OCI-M1 (cell line): ENCODE measurements at regions not wholly inside any gene's neighbourhood (a gene's known extent, or its start where the extent isn't known, plus 50 kb on each side); places are given as distances from the start of the nearest gene placed in this dataset.

Experiments
- DNase-seq: peaks from one replicate; lab custom pipeline; 2025; lab: John Stamatoyannopoulos, UW

DNA sequence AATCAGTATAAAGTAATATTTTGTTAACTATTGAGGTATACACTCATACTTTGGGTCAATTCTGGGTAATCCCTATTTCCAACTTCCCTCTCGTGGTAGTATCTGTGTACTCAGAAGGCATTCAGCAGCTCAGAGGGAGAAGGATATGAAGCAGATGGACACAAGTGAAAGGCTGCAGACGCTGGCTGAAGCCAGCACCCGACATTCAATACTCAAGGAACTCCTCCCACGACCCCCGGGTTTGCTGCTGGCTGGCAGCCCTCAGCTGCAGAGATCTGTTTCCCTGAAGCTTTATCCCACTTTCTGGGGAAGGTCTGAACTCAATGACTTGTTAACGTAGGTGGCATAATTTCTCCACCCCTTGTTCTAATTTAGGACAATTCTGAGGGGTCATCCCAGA, 847.3 kb upstream of the SOX11 start:
- DNase-seq: no peak

DNA sequence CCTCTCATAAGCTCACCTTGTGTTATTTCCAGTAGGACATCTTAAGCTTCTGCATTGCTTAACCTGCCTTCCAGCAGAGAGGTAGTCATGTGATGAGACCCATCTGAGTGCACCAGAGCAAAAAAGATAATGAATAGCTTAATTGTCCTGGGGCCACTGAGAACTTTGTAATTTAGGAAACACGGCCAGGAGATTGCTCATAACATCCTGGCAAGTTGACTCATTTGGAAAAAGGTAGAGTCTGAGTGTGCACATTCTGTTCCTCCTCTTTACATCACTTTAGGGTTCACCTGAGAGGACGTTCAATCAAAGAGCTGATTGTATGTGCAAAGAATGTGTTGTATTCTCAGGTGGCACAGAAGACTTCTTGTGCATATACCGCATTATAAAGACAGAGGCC, 830.2 kb upstream of the SOX11 start:
- DNase-seq: no peak

DNA sequence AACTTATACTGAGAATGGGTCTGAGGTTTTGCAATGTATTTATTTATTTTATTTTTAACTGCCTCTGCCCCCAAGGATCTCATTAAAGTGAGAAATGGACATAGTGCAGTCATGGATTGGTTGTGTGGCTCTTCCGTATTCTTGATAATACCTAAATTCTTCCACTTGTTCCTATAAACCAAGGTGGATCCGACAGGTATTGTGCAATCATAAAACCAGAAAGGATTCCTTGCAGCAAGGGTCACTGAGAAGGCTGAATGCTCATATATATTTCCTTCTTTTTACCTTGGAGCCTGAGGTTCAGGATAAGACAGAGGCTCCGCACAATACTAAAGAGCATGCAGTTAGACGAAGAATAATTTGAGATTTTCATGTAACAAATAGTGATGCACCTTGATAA, 826.0 kb upstream of the SOX11 start:
- DNase-seq: no peak

DNA sequence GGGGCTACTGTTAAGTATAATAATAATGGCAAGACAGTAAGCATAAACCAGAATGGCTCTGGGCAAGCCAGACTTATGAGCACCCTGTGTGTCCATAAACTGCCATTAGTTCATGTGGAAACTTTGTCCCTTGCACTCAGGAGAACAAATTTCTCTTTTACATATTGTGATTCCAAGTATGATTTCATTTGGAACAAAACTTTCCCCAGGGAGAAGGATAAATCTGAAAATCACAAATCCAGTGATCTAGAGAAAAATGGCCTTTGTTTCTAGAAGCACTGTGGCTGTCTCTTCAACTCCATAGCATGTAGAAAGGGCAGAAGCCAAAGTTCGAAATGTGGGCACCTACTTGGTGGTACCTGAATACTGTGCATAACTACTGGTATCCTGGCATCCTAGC, 823.7 kb upstream of the SOX11 start:
- no peak for DNase-seq

DNA sequence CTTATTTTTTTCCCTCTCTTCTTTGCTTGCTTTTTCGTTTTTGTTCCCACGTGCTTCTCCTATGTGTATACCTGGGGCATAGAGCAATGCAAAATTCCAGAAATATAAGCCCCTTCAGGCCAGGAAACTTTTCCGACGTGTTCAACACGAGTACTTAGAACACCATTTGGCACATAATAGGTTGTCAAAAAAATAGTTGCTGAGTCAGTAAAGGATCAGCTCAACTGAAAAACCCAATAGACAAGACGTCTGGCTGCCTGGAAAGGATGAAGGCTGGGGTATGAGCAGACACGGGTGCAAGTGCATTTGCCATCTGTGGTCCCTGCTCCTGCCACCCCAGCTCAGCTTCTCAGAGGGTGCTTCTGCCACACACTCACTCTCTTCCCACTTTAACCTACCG, 823.0 kb upstream of the SOX11 start:
- DNase-seq: no peak

DNA sequence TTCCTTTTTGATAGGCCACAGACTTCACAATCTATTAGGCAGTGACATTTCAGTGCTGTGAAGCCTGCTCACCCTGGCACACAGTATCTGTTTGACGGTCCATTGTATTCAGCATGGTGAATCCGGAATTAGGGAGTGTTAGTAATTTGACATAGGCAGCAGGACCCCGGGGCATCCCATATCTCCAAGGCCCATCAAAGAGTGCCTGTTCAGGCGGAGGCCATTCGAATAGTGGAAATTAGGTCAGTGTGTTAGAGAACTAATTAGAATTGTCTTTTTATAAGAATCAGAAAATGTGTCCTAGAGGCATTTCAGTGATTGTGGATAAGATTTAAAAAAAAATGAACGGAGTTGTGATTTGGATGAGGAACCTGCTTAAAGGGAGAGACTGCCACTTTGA, 818.8 kb upstream of the SOX11 start:
- DNase-seq: no peak

DNA sequence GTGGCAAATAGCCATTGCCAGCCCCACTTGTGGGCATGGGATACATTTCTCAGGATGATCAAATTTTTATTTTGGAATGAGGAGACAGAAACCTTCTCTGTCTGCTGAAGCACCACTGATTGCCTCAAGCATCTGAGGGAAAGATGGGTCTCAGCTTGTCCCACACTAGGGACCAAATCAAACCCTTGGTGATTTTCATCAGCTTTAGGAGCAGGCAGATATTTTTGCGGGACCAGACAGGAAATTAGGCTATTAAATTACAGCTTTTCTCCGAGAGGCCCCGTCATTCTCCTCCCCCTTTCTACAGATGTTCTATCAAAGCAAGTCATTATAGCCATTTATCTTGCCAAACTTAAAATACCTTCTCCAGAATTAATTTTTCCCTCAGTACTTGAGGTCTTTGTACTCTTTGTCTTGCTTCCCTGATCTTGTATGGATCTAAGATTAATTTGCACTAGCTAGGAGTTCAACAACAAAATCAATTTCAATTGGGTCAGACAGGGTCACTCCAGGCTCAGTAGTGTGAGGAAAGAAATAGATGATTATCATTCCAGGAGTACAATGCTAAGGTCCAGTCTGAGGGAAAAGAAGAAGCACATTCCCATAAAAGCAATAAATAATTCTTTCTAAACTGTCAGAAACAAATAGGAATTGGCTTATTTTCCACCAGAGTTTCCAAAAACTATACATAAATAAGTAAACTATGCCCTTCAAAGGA, 818.1 kb upstream of the SOX11 start:
- DNase-seq: no peak

DNA sequence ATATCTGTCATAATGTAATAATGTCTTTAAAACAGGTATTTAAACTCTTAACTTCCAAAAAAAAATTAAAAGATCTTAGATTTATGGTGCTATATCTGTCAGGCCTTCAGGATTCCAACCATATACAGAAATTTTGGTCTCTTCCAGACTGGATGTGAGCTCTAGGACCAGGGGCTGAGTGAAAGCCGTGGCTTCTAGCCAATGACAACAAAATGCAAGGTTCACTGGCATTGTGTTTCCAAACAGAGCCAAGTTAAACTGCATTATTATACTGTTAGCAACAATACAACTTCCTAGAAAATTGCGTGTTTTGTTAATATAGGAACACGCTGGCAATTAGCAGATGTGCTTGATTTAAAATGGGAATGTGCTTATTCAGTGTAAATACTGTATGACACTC, 809.8 kb upstream of the SOX11 start:
- no peak for DNase-seq

DNA sequence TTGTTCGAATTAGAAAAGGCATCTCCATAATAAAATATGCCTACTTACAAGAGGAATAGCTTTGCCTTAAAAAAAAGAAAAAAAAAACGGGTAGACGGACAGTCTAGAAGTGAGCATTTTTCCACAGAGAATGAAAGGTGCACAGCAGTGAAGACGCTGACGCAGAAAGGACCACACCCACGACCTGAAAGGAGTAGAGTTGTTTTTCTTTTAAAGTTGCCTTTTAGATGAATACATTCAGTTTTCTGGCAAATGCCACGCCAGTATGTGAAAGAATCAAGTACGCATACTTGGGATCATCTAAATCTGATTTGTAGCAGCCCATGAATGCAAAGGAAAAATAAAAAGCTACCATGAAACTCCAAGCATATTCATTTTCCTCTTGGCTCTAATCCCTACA, 809.2 kb upstream of the SOX11 start:
- no peak for DNase-seq

DNA sequence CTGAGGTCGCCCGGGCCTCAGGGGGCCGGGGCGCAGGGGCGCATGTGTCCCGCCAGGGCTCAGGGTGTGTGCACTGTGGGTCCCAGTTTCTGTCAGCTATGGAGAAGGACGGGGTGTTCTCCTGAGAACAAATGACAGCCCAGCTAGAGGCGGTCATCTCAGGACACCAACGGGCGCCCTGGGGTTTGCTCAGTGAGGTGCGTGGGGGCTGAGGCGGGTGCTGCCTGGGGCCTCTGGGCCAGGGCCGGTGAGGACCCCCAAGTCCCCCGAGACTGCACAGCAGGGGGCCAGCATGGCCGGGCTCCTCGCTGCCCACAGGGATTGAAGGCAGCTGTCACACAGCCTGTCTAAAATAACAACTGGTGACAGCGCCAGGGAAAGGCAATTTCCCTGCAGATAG, 808.8 kb upstream of the SOX11 start:
- DNase-seq: no peak

DNA sequence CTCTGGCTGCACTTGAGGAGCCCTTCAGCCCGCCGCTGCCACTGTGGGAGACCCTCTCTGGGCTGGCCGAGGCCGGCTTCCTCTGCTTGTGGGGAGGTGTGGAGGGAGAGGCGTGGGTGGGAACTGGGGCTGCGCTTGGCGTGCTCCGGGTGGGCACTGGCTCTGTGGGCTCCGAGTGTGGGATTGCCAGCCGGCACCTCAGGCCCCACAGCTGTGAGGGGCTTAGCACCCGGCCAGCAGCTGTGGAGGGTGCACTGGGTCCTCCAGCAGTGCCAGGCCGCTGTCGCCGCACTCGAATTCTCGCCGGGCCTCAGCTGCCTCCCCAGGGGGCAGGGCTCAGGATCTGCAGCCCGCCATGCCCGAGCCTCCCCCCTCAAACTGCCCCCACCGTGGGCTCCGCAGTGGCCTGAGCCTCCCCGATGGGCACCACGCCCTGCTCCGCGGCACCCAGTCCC, 808.0 kb upstream of the SOX11 start:
- no peak for DNase-seq

DNA sequence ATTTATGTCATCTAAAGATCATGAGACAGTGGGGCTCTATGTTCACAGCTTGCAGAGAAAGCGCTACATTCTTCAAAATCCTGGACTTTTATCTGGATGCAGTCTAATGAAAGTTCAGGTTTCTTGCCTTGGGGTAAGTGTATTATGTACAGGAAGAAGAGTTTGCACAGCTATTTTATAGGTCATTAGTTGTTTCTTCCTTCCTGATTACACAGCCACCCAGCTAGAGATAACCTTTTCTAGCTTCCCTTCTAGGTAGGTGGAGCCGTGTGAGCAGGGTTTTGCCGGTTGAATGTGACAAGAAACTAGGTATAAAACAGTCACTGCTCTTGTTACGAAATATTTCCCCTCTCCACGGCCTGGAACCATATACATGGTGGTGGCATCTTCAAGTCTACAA, 800.8 kb upstream of the SOX11 start:
- no peak for DNase-seq

DNA sequence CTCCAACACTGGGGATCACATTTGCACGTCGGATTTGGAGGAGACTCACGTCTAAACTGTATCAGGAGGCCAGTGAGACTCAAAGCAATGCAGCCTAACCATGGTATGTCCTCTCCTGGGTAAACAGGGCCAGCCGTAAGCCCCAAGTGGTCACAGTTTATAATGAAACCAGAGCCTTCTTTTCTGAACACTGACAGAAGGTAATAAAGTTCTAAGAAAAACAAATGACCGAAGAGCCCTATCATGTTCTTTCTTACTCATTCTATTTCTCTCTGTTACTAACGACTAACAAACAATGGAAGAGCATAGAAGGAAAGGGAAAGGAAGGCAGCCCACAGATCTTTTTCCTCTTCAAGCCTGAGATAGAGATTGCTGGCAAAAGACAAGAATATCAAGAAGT, 796.8 kb upstream of the SOX11 start:
- DNase-seq: no peak

DNA sequence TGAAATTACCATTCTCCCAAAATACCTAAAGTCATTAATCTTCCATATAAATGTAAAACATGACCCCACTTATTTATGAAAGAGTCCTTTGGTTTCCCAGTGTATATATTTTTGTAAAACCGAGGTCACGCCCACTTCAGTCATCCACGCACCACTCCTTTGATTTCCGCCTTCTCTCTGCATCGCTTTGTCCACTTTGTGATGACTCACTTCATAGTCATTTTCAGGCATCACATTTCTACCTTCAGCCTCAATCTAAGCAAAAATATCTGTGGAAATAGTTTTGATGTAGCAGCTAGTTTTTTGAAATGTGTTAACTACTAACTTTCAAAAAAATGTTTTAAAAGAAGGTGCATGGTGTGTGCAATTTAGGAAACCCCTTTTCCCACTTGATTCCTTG, 793.5 kb upstream of the SOX11 start:
- no peak for DNase-seq

DNA sequence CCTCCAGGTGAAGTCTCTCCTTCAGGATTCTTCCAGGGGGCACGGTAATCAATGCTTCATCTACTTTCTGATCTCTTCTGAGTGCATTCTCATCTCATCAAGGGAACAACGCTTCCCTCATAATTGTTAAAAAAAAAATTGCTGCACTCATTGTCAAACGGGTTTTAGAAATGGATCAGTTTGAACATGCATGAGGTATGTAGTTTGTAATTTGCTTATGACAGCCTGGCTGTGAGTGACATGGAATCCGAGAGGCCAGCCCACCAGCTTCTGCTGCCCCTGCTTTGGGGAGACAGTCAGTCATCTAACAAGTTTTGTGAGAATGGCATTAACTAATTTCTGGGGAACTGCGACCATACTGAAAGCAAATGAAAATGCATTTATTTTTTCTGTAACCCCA, 791.9 kb upstream of the SOX11 start:
- no peak for DNase-seq

DNA sequence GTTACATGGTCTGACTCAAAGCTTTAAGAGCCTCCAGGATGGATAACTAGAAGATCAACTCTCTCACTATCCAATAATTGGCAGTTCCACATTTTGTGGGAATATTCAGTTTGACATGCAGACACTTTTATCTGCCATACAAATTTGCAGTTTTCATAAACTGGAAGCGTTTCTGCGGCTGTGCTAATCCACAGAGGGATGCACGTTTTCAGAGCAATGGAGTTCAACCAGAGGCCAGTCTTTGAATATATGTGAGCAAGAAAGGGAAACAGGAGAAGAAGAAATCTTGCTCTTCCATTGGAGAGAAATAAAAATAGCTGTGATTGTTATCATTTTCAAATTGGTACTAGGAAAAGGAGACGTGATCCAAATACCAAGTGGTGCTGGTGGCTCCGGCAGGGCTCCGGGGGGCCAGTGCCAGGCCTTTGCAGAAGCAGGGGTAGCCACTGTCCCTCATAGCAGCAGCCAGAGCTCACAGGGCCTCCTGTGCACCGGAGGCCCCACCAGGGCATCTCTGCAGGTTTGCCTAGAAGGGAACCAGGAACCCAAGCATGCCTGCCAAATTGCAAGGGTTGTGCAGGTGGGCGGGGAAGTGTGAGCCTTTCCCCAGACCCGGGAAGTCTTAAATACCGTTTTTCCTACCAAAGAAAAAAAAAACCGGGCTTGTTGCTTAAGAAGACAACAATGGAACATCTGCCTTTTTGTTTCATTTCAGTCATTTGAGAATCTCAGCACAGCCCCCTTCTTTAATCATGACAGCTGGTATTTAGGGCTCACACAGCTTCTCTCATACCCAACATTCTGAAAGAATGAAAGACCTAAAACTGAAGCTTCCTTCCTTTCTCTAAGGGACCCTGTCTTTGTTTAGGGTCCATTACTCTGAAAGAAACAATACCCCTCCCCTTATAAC, 791.1 kb upstream of the SOX11 start:
- no peak for DNase-seq

DNA sequence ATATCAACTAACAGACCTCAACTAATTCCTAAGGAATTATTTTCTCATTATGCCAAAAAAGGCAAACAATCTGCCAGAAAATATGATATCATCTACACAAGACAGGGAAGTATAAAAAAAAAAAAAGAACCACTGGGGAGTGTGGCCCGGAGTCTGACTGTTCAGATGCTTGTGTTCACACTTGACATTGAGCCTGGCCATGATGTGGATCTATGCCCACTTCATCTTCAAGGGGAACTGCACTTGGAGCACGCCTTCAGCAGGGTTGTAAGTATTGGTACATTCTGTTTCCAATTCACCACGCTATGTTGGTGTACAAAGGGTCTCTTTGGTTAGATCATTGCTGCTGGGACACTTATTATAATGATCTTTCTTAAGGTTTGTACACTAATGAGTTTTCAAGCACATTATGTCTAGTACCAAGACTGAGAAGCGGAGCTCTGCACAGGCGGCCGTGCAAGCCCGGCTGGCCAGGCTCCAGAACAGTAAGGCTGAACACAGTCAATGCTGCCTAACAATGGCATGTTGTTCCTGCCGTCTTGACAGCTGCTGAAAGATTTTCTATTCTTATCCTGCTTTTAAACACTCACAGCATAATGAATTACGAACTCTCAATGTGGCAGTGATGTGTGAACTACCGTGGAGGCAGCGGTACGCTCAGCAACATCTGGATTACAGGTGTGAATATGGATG, 788.4 kb upstream of the SOX11 start:
- DNase-seq: no peak

DNA sequence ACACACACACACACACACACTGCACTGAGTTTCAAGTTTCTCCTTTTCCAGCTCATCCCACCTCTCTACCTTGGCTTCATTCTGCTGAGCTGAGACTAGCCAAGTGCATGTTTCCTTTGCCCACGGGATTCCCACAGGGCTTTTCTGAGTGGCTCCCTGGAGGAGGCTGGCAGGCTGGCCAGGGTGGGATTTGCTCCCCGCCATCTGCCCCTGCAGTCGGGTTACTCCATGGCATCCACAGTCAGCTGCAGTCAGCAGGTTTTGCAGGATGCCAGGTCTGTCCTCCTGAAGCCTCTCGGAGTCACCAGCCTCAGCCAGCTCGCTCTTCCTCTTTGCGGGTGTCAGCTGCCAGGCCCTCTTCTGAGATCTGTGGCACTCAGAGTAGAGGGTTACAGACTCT, 783.7 kb upstream of the SOX11 start:
- no peak for DNase-seq

DNA sequence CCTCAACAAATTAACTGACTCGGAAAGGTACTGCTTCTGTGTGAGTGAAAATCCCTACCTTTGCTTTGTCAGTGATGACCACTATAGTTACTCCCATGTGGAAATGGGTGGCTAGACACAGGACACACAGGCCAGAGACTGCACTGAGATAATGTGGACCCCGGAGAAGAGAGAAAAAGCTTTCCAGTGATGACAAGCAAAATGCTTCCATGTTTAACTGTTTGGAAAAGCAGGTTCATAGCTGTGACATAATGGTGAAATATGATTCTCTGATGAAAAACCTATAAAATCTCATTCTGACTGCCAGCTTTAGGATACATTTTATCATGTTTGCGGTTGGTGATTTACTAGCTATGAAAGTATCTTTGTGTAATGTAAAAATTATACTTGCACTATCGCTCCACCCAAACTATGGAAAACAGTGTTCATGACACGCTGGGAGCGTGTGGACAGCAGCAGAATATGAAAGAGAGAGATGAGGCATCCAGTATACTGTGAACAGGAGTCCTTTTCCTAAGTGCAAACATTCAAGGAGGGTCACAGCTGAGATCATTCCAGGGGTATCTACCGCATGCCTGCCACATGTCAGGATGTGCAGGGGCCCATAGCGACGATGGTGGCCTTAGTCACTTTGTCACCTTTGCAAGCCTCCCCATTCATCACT, 782.7 kb upstream of the SOX11 start:
- no peak for DNase-seq

DNA sequence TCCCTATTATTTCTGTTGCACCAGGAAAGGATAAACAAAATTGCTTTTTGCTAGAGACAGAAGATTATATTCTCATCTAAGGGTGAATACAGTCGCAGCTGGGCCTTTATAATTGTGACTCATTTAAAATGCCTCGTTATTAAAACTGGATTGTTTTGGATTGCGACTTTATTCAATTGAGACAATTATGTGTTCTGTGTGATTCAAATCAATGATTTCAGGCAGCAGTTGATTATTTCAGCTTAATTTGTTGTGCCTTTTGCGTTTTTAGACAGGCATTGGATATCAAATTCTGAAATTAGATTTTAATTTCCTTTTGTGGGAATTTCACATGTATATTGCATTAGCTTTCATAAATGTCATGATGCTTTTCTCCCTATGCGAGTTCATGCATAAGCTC, 778.1 kb upstream of the SOX11 start:
- DNase-seq: no peak

DNA sequence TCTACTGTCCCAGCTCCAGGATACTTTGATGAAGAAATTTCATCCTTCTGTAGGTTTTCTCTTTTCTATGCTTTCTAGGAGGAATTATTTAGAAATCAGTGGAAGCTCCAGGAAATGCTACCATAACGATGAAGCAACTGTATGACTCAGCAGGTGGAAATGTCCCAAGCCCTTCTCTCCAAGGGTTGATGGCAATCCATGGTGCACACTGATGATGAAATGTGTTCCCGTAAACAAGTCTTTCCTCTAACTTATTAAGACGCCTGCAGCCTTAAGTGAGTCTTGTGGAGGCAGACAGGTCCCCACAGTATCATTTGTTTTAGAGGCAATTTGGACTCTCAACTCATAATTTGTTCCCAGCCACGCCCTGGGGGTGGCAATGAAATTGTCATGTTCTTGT, 777.6 kb upstream of the SOX11 start:
- DNase-seq: no peak

DNA sequence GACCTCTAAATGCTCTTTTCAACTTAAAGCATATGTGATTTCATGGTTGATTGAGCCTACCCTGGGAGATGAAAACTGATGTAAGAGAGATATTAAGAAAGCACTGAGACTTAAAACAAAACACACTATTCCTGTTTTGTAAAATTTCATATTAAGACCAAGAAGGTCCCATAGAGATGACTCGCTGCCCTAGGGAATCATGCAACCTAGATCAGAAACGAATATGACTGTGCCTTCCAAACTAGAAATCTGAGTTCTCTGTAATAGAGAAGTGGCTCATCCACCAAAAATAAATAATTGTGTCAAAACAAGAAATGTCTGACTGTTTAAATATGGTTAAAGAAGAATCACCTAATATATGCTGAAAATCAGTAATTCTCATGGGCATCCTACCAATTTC, 776.8 kb upstream of the SOX11 start:
- no peak for DNase-seq
